ENCODE measurements at regions not wholly inside any gene's neighbourhood (a gene's known extent, or its start where the extent isn't known, plus 50 kb on each side); places are given as distances from the start of the nearest gene placed in this dataset.

GRCh38 chr2:16348821-16349515, 316.7 kb downstream of the CYRIA start (continued):
- TF ChIP-seq CHD7 (IDR thresholded peaks at IDR 0.05; ENCODE audit: insufficient replicate concordance, low read length) (no peak), FOSL1 (IDR thresholded peaks at IDR 0.05; ENCODE audit: insufficient read depth, low read depth, low read length) (no peak), POLR2AphosphoS5 (IDR thresholded peaks at IDR 0.05; ENCODE audit: low read depth, low read length) (no peak), ZNF274 (IDR thresholded peaks at IDR 0.05; ENCODE audit: borderline replicate concordance, extremely low read depth, low read length) (no peak)

Data from H1 (cell line).